Keratinocyte (primary cell): ENCODE measurements at regions not wholly inside any gene's neighbourhood (a gene's known extent, or its start where the extent isn't known, plus 50 kb on each side); places are given as distances from the start of the nearest gene placed in this dataset.

ENCODE experiments used
- DNase-seq: peaks from one replicate; pipeline ENCODE4 v3.0.0-alpha.2; 2011; ENCODE audit warnings: low read depth, missing footprints, low spot score
- FAIRE-seq: peaks from 2 replicates; lab custom pipeline; 2011; peaks lifted over from hg19 to GRCh38; lab: Jason Lieb, UNC
- H2AFZ ChIP-seq: 2 replicates; pipeline ENCODE4 v1.6.0; 2012; ENCODE audit warnings: low read length, control low read depth, inconsistent platforms; ENCODE audit not compliant: control insufficient read depth
- H3K27ac ChIP-seq: 2 replicates; pipeline ENCODE4 v1.5.1; 2011; ENCODE audit warnings: low read length; ENCODE audit not compliant: control insufficient read depth, insufficient read depth
- H3K27me3 ChIP-seq: 3 replicates; pipeline ENCODE4 v1.6.0; 2011; ENCODE audit warnings: low read length; ENCODE audit not compliant: control insufficient read depth, insufficient read depth; ENCODE audit errors: extremely low read depth
- H3K36me3 ChIP-seq, 2 experiments: 2 replicates in 1 of 2; 3 replicates in 1 of 2; pipeline ENCODE4 v1.5.1; 2011; ENCODE audit warnings: low read length in 2 of 2, mild to moderate bottlenecking in 1 of 2; ENCODE audit not compliant: control insufficient read depth in 2 of 2, insufficient read depth in 2 of 2; ENCODE audit errors: extremely low read depth in 1 of 2
- H3K4me1 ChIP-seq: 3 replicates; pipeline ENCODE4 v1.5.1; 2011; ENCODE audit warnings: low read length; ENCODE audit not compliant: control insufficient read depth, insufficient read depth; ENCODE audit errors: extremely low read depth
- H3K4me2 ChIP-seq: 3 replicates; pipeline ENCODE4 v1.6.0; 2011; ENCODE audit warnings: low read depth, low read length; ENCODE audit not compliant: control insufficient read depth, insufficient read depth; ENCODE audit errors: extremely low read depth
- H3K4me3 ChIP-seq, 3 experiments: fragments of 200-600 bp in 1 of 3; sonication (generic) in 1 of 3; 2 replicates in 2 of 3; 3 replicates in 1 of 3; pipeline ENCODE4 v1.5.1; 2011 to 2016; ENCODE audit warnings: low read length in 3 of 3, mild to moderate bottlenecking in 3 of 3, control low read depth in 2 of 3, inconsistent platforms in 1 of 3, low read depth in 1 of 3, mixed read lengths in 1 of 3, mixed run types in 1 of 3, moderate library complexity in 1 of 3; ENCODE audit not compliant: control insufficient read depth in 2 of 3, insufficient read depth in 2 of 3; ENCODE audit errors: extremely low read depth in 1 of 3
- H3K79me2 ChIP-seq: 2 replicates; pipeline ENCODE4 v1.6.0; 2012; ENCODE audit warnings: low read length; ENCODE audit not compliant: control insufficient read depth, insufficient read depth
- H3K9ac ChIP-seq: 3 replicates; pipeline ENCODE4 v1.6.0; 2011; ENCODE audit warnings: low read length; ENCODE audit not compliant: control insufficient read depth, insufficient read depth; ENCODE audit errors: extremely low read depth
- H3K9me1 ChIP-seq: 3 replicates; pipeline ENCODE4 v1.6.0; 2011; ENCODE audit warnings: low read length; ENCODE audit not compliant: control insufficient read depth, insufficient read depth; ENCODE audit errors: extremely low read depth
- H3K9me3 ChIP-seq: 2 replicates; pipeline ENCODE4 v1.5.1; 2012; ENCODE audit warnings: low read depth, low read length; ENCODE audit not compliant: control insufficient read depth
- H4K20me1 ChIP-seq: 3 replicates; pipeline ENCODE4 v1.6.0; 2011; ENCODE audit warnings: low read length; ENCODE audit not compliant: control insufficient read depth, insufficient read depth; ENCODE audit errors: extremely low read depth
- CTCF ChIP-seq, 3 experiments: IDR thresholded peaks in 1 of 3; conservative IDR thresholded peaks in 1 of 3; optimal IDR thresholded peaks in 1 of 3; 2 replicates in 2 of 3; 3 replicates in 1 of 3; pipeline versions ENCODE3 to v1.5.1; 2011; ENCODE audit warnings: low read length in 3 of 3, mild to moderate bottlenecking in 3 of 3, moderate library complexity in 2 of 3, control low read depth in 1 of 3, inconsistent platforms in 1 of 3; ENCODE audit not compliant: insufficient read depth in 2 of 3; ENCODE audit errors: extremely low read depth in 1 of 3
- EZH2 ChIP-seq: IDR thresholded peaks from one replicate; pipeline ENCODE4 v1.6.1; 2012; ENCODE audit warnings: inconsistent platforms, mild to moderate bottlenecking, low read length, moderate library complexity
- dilution Hi-C: fragments of 300-500 bp; cut with MboI; formaldehyde crosslinking; loops from one replicate; pipeline ENCODE4 v1.7.0; 2020; ENCODE audit warnings: low sequenced_read_pairs; ENCODE audit not compliant: extremely low pct_ligation_motif_present

- peaks cover 81% of the 10 kb centered on the region for H3K27me3 ChIP-seq
- no peaks in the 10 kb centered on the region for H3K9me3 ChIP-seq
- H2AFZ ChIP-seq = peak overlapping the region; percentile 42
- H3K27ac ChIP-seq = no peak overlapping the region
- DNase-seq = no peak
- H3K79me2 ChIP-seq = no peaks in the 10 kb centered on the region
- no peaks in the 10 kb centered on the region for H3K9me1 ChIP-seq
- no peaks in the 10 kb centered on the region for H3K36me3 ChIP-seq
- H3K4me1 ChIP-seq = peaks cover 17% of the 10 kb centered on the region
- no peak overlapping the region for H3K9ac ChIP-seq
- H3K4me2 ChIP-seq = peak overlapping the region; percentile 83
- H4K20me1 ChIP-seq = no peaks in the 10 kb centered on the region
- FAIRE-seq = no peak
- no peak for TF ChIP-seq EZH2
- no peak for TF ChIP-seq CTCF (optimal IDR thresholded peaks at IDR 0.05 in 1 of 3, IDR thresholded peaks at IDR 0.05 in 1 of 3, conservative IDR thresholded peaks at IDR 0.05 in 1 of 3; ENCODE audit: extremely low read depth in 1 of 3, insufficient read depth in 2 of 3, low read length in 3 of 3)
- dilution Hi-C loops = no loop called here
- peak overlapping the region; percentile 11 to 70 (median 67) for H3K4me3 ChIP-seq
These were observed 411.8 kb upstream of the ESRRG start for GRCh38 chr1:217134857-217135568.

GRCh38 chr1:217133958-217134856, 411.0 kb upstream of the ESRRG start:
- DNase-seq (no peak), FAIRE-seq (no peak)
- Histone ChIP-seq H3K9me3 (no peaks in the 10 kb centered on the region), H3K79me2 (no peaks in the 10 kb centered on the region), H3K4me3 (peak overlapping the region in 2 of 3 experiments; percentile 67 to 70), H3K4me1 (peaks cover 17% of the 10 kb centered on the region), H3K36me3 (no peaks in the 10 kb centered on the region), H3K9ac (no peak overlapping the region), H3K27me3 (peaks cover 73% of the 10 kb centered on the region), H3K4me2 (peak overlapping the region; percentile 83), H2AFZ (peak overlapping the region; percentile 15), H3K27ac (no peak overlapping the region), H4K20me1 (no peaks in the 10 kb centered on the region), H3K9me1 (no peaks in the 10 kb centered on the region)
- dilution Hi-C loops = no loop called here
- TF ChIP-seq CTCF (optimal IDR thresholded peaks at IDR 0.05 in 1 of 3, IDR thresholded peaks at IDR 0.05 in 1 of 3, conservative IDR thresholded peaks at IDR 0.05 in 1 of 3; ENCODE audit: extremely low read depth in 1 of 3, insufficient read depth in 2 of 3, low read length in 3 of 3) (no peak), EZH2 (peak; percentile 72)
